Parathyroid adenoma (tissue), 2 donors: ENCODE measurements at regions not wholly inside any gene's neighbourhood (a gene's known extent, or its start where the extent isn't known, plus 50 kb on each side); places are given as distances from the start of the nearest gene placed in this dataset.

ENCODE experiments used
- H2AFZ ChIP-seq: fragments of 300-600 bp; sonication (generic); one replicate; pipeline ENCODE4 v1.7.0; 2017; ENCODE audit warnings: antibody characterized with exemption, mild to moderate bottlenecking
- H3K27ac ChIP-seq: fragments of 300-600 bp; sonication (generic); one replicate; pipeline ENCODE4 v1.7.0; 2017
- H3K27me3 ChIP-seq: fragments of 300-600 bp; sonication (generic); one replicate; pipeline ENCODE4 v1.7.0; 2017; ENCODE audit warnings: low read length; ENCODE audit not compliant: control insufficient read depth, insufficient read depth
- H3K36me3 ChIP-seq: fragments of 300-600 bp; sonication (generic); one replicate; pipeline ENCODE4 v1.7.0; 2017; ENCODE audit warnings: low read length; ENCODE audit not compliant: control insufficient read depth, insufficient read depth
- H3K4me1 ChIP-seq: fragments of 300-600 bp; sonication (generic); one replicate; pipeline ENCODE4 v1.7.0; 2017; ENCODE audit warnings: control low read depth
- H3K4me2 ChIP-seq: fragments of 300-600 bp; sonication (generic); one replicate; pipeline ENCODE4 v1.7.0; 2017; ENCODE audit warnings: low read length
- H3K4me3 ChIP-seq: fragments of 300-600 bp; sonication (generic); one replicate; pipeline ENCODE4 v1.7.0; 2017; ENCODE audit warnings: low read depth, low read length
- H3K79me2 ChIP-seq: fragments of 300-600 bp; sonication (generic); one replicate; pipeline ENCODE4 v1.7.0; 2017; ENCODE audit warnings: control low read depth
- H3K9ac ChIP-seq: fragments of 300-600 bp; sonication (generic); one replicate; pipeline ENCODE4 v1.7.0; 2017; ENCODE audit warnings: mild to moderate bottlenecking
- H3K9me3 ChIP-seq: fragments of 300-600 bp; sonication (generic); one replicate; pipeline ENCODE4 v1.7.0; 2017; ENCODE audit warnings: low read length; ENCODE audit not compliant: control insufficient read depth
- TF ChIP-seq, protein P1 (sequence below): fragments of 300-600 bp; sonication (generic); IDR thresholded peaks from one replicate; pipeline ENCODE4 v1.7.0; 2017; ENCODE audit warnings: antibody characterized with exemption, mild to moderate bottlenecking
- donor health status: primary hyperparathyroidism.

DNA sequence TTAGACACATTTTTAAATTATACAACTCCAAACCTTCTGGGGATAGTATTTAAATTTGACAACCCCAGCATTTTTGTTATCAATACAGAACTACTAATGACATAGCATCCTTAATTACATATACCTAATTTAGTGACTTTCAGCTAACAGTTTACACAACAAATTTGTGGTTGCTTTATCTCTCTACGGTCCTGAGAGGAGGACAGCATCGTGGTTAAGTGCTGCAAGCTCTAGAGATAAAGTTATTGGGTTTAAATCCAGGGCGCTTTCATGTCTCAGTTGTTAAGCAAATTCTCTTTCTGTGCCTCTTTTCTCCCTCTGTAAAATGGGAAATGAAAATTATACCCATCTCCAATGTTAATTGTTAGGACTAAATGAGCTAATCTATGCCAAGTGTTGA is 129.3 kb downstream of the METTL4 start:
- Histone ChIP-seq H3K9ac (no peak overlapping the region), H3K4me1 (no peaks in the 10 kb centered on the region), H3K4me2 (no peak overlapping the region), H3K79me2 (no peaks in the 10 kb centered on the region), H3K27me3 (no peaks in the 10 kb centered on the region), H3K36me3 (no peaks in the 10 kb centered on the region), H3K27ac (no peak overlapping the region), H3K4me3 (no peak overlapping the region), H3K9me3 (no peaks in the 10 kb centered on the region), H2AFZ (no peak overlapping the region)
- TF ChIP-seq, protein P1, sequence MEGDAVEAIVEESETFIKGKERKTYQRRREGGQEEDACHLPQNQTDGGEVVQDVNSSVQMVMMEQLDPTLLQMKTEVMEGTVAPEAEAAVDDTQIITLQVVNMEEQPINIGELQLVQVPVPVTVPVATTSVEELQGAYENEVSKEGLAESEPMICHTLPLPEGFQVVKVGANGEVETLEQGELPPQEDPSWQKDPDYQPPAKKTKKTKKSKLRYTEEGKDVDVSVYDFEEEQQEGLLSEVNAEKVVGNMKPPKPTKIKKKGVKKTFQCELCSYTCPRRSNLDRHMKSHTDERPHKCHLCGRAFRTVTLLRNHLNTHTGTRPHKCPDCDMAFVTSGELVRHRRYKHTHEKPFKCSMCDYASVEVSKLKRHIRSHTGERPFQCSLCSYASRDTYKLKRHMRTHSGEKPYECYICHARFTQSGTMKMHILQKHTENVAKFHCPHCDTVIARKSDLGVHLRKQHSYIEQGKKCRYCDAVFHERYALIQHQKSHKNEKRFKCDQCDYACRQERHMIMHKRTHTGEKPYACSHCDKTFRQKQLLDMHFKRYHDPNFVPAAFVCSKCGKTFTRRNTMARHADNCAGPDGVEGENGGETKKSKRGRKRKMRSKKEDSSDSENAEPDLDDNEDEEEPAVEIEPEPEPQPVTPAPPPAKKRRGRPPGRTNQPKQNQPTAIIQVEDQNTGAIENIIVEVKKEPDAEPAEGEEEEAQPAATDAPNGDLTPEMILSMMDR: no peak

GRCh38 chr18:2442726-2443275 is 128.5 kb downstream of the METTL4 start:
- no peaks in the 10 kb centered on the region for H3K36me3 ChIP-seq
- H3K9ac ChIP-seq: no peak overlapping the region
- H3K9me3 ChIP-seq: no peaks in the 10 kb centered on the region
- H3K4me2 ChIP-seq: no peak overlapping the region
- H3K79me2 ChIP-seq: no peaks in the 10 kb centered on the region
- no peak overlapping the region for H3K4me3 ChIP-seq
- no peak overlapping the region for H3K27ac ChIP-seq
- H3K4me1 ChIP-seq: no peaks in the 10 kb centered on the region
- TF ChIP-seq, protein P1: no peak
- H2AFZ ChIP-seq: no peak overlapping the region
- no peaks in the 10 kb centered on the region for H3K27me3 ChIP-seq

GRCh38 chr18:2444201-2444875 is 127.0 kb downstream of the METTL4 start:
- Histone ChIP-seq H3K9ac (no peak overlapping the region), H3K4me1 (no peaks in the 10 kb centered on the region), H3K9me3 (no peaks in the 10 kb centered on the region), H3K27me3 (no peaks in the 10 kb centered on the region), H3K4me3 (no peak overlapping the region), H2AFZ (no peak overlapping the region), H3K79me2 (no peaks in the 10 kb centered on the region), H3K4me2 (no peak overlapping the region), H3K27ac (no peak overlapping the region), H3K36me3 (no peaks in the 10 kb centered on the region)
- TF ChIP-seq, protein P1: no peak

DNA sequence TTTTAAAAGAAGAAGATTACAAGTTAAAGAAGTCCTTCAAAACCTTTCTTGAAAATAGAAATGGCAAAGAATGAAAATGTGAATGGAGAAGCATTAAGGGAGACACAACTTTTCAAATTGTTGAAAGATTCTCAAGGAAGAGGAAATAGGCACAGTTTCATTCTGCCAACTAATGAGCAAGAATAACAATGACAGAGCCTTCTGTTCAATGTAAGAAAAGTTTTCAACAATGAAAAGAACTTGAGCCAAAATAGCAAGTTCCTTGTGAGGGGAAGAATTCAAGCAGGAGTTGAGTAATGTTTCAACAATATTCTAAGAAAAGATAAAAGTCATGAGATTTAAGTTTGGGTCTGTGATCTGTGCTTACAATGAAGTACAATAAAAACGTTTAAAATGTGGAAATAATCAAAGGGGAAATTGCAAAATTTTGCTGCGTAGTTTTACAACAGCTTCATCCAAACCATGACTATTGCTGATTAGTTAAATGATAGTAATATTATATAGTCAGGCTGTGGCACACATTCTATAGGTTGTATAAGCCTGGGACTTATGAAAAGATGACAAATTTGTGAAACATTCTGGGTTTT is 122.6 kb downstream of the METTL4 start:
- no peaks in the 10 kb centered on the region for H3K36me3 ChIP-seq
- H3K4me3 ChIP-seq: no peak overlapping the region
- no peak overlapping the region for H2AFZ ChIP-seq
- H3K4me2 ChIP-seq: no peak overlapping the region
- H3K4me1 ChIP-seq: no peaks in the 10 kb centered on the region
- H3K9me3 ChIP-seq: no peaks in the 10 kb centered on the region
- no peak overlapping the region for H3K27ac ChIP-seq
- no peaks in the 10 kb centered on the region for H3K79me2 ChIP-seq
- H3K9ac ChIP-seq: no peak overlapping the region
- TF ChIP-seq, protein P1: no peak
- H3K27me3 ChIP-seq: no peaks in the 10 kb centered on the region
